Uterus (tissue), 3 donors: ENCODE measurements at regions not wholly inside any gene's neighbourhood (a gene's known extent, or its start where the extent isn't known, plus 50 kb on each side); places are given as distances from the start of the nearest gene placed in this dataset.

ENCODE experiments used
- DNase-seq, 2 donors: peaks; one replicate each; pipeline ENCODE4 v3.0.0-alpha.2; 2019 to 2020
- H3K27ac ChIP-seq, 2 donors: fragments of 200-600 bp; sonication (generic); 1 replicate in 1 of 2; 2 replicates in 1 of 2; pipeline ENCODE4 v1.5.1; 2016 to 2018
- H3K27me3 ChIP-seq, 2 donors: fragments of 200-600 bp; sonication (generic); one replicate each; pipeline ENCODE4 v1.5.1; 2018 to 2019; ENCODE audit warnings: control low read depth in 1 of 2
- H3K36me3 ChIP-seq, 2 donors: fragments of 200-600 bp; sonication (generic); one replicate each; pipeline ENCODE4 v1.5.1; 2019; ENCODE audit warnings: control low read depth in 1 of 2
- H3K4me1 ChIP-seq, 2 donors: fragments of 200-600 bp; sonication (generic); one replicate each; pipeline ENCODE4 v1.5.1; 2018 to 2019; ENCODE audit warnings: control low read depth in 1 of 2
- H3K4me3 ChIP-seq, 2 donors: fragments of 200-600 bp; sonication (generic); 1 replicate in 1 of 2; 2 replicates in 1 of 2; pipeline ENCODE4 v1.5.1; 2018 to 2019; ENCODE audit warnings: mild to moderate bottlenecking in 1 of 2
- H3K9me3 ChIP-seq, 2 donors: fragments of 200-600 bp; sonication (generic); one replicate each; pipeline ENCODE4 v1.5.1; 2019; ENCODE audit warnings: control low read depth in 1 of 2
- POLR2A ChIP-seq, 2 donors: fragments of 450-650 bp; IDR thresholded peaks; one replicate each; pipeline ENCODE4 v1.6.1; 2016; ENCODE audit warnings: antibody characterized with exemption in 2 of 2, mild to moderate bottlenecking in 1 of 2, moderate library complexity in 1 of 2
- intact Hi-C: fragments of 100-400 bp; cut with DNase I; formaldehyde crosslinking; loops from one replicate; pipeline ENCODE4 v1.15.1; 2023; ENCODE audit warnings: low total_unique reads
- TF ChIP-seq, protein P1 (sequence below), 4 experiments: fragments of 200-600 bp in 2 of 4; fragments of 450-650 bp in 2 of 4; sonication (generic) in 2 of 4; IDR thresholded peaks; one replicate each; pipeline ENCODE4 v1.5.1; 2016 to 2019; ENCODE audit warnings: antibody characterized with exemption in 4 of 4, mild to moderate bottlenecking in 2 of 4, moderate library complexity in 1 of 4
- donor health status: DM: yes; HTN: yes; CAD: no.

DNA sequence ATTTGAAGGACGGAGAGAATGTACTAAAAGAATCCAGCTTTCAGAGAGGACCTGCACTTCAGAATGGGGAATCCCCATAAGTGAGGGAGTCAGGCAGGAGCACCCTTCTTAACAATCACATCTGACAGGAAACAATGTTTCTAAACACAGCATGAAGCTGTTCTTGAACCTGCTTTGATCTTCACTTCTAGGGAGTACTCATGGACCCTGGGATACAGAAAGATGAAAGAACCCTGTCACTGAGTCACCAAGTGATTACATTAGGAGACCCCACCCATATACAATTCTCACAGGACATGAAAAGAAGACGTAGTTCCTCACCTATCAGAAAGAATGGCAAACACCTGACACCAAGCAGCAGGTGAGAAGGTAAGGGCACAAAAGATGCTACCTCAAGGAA is 296.9 kb upstream of the ZC3H12C start:
- no peaks in the 10 kb centered on the region for H3K9me3 ChIP-seq
- H3K4me1 ChIP-seq: no peaks in the 10 kb centered on the region
- H3K4me3 ChIP-seq: no peak overlapping the region
- H3K36me3 ChIP-seq: no peaks in the 10 kb centered on the region
- no peak overlapping the region for H3K27ac ChIP-seq
- no peak for TF ChIP-seq POLR2A (IDR thresholded peaks at IDR 0.05)
- TF ChIP-seq, protein P1, sequence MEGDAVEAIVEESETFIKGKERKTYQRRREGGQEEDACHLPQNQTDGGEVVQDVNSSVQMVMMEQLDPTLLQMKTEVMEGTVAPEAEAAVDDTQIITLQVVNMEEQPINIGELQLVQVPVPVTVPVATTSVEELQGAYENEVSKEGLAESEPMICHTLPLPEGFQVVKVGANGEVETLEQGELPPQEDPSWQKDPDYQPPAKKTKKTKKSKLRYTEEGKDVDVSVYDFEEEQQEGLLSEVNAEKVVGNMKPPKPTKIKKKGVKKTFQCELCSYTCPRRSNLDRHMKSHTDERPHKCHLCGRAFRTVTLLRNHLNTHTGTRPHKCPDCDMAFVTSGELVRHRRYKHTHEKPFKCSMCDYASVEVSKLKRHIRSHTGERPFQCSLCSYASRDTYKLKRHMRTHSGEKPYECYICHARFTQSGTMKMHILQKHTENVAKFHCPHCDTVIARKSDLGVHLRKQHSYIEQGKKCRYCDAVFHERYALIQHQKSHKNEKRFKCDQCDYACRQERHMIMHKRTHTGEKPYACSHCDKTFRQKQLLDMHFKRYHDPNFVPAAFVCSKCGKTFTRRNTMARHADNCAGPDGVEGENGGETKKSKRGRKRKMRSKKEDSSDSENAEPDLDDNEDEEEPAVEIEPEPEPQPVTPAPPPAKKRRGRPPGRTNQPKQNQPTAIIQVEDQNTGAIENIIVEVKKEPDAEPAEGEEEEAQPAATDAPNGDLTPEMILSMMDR (IDR thresholded peaks at IDR 0.05): no peak
- no peaks in the 10 kb centered on the region for H3K27me3 ChIP-seq
- no peak for DNase-seq
- intact Hi-C loops: no loop called here

DNA sequence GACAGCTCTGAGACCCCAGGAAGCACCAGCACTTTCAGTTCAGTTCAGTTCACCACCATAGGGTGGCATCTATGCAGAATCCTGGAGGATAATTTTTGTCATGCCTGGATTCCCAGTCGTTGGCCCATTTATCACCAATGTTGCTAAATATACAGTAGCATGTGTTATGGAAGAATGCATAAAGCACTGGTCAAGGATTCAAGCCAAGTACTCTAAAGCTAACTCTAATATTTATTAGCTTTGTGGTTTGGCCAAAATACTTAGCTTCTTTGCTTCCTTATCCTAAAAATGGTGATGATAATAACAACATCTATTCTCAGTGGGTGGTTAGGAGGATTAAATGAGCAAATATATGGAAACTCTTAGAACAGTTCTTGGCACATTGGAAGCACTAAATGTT is 294.7 kb upstream of the ZC3H12C start:
- Histone ChIP-seq H3K27ac (no peak overlapping the region), H3K4me3 (no peak overlapping the region), H3K36me3 (no peaks in the 10 kb centered on the region), H3K27me3 (no peaks in the 10 kb centered on the region), H3K4me1 (no peaks in the 10 kb centered on the region), H3K9me3 (no peaks in the 10 kb centered on the region)
- TF ChIP-seq, protein P1 (IDR thresholded peaks at IDR 0.05): no peak
- no peak for TF ChIP-seq POLR2A (IDR thresholded peaks at IDR 0.05)
- intact Hi-C loops: no loop called here
- DNase-seq: no peak

DNA sequence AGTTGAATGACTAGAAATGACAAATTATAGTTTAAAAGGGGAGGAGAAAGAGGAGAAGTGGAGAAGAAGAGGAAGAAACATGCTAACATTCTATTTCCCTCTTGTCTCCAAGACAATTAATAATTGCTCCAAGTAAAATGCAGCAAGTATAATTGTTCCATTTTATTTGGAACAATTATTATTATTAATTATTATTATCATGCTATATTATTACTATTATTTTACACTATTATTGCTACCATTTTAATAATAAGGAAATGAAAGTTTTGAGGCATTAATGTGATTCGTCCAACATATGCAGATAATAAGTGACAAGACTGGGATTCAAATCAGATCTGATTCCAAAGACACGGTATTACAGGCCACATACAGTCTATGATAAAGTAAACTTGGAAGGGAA is 293.6 kb upstream of the ZC3H12C start:
- Histone ChIP-seq H3K4me1 (no peaks in the 10 kb centered on the region), H3K27ac (no peak overlapping the region), H3K4me3 (no peak overlapping the region), H3K36me3 (no peaks in the 10 kb centered on the region), H3K9me3 (no peaks in the 10 kb centered on the region), H3K27me3 (no peaks in the 10 kb centered on the region)
- DNase-seq: no peak
- intact Hi-C loops: no loop called here
- TF ChIP-seq POLR2A (IDR thresholded peaks at IDR 0.05): no peak
- TF ChIP-seq, protein P1 (IDR thresholded peaks at IDR 0.05): no peak

DNA sequence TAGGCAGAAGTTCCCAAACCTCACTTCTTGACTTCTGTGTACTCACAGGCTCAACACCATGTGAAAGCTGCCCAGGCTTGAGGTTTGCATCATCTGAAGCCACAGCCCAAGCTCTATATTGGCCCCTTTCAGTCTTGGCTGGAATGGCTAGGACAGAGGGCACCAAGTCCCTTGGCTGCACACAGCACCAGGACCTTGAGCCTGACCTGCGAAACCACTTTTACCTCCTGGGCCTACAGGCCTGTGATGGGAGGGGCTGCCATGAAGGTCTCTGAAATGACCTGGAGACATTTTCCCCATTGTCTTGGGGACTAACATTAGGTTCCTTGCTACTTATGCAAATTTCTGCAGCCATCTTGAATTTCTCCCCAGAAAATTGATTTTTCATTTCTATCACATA is 288.3 kb upstream of the ZC3H12C start:
- no peak for DNase-seq
- H3K4me3 ChIP-seq: no peak overlapping the region
- no peak overlapping the region for H3K27ac ChIP-seq
- no peaks in the 10 kb centered on the region for H3K36me3 ChIP-seq
- H3K9me3 ChIP-seq: no peaks in the 10 kb centered on the region
- intact Hi-C loops: no loop called here
- H3K4me1 ChIP-seq: no peaks in the 10 kb centered on the region
- TF ChIP-seq, protein P1 (IDR thresholded peaks at IDR 0.05): no peak
- no peak for TF ChIP-seq POLR2A (IDR thresholded peaks at IDR 0.05)
- H3K27me3 ChIP-seq: no peaks in the 10 kb centered on the region

GRCh38 chr11:109806205-109806604 is 287.0 kb upstream of the ZC3H12C start:
- H3K4me3 ChIP-seq: no peak overlapping the region
- no peaks in the 10 kb centered on the region for H3K4me1 ChIP-seq
- no peaks in the 10 kb centered on the region for H3K27me3 ChIP-seq
- H3K9me3 ChIP-seq: no peaks in the 10 kb centered on the region
- TF ChIP-seq, protein P1 (IDR thresholded peaks at IDR 0.05): no peak
- TF ChIP-seq POLR2A (IDR thresholded peaks at IDR 0.05): no peak
- no peaks in the 10 kb centered on the region for H3K36me3 ChIP-seq
- intact Hi-C loops: no loop called here
- H3K27ac ChIP-seq: no peak overlapping the region
- DNase-seq: no peak
